ENCODE measurements at regions not wholly inside any gene's neighbourhood (a gene's known extent, or its start where the extent isn't known, plus 50 kb on each side); places are given as distances from the start of the nearest gene placed in this dataset.
"Not testable (repeated sequence)": the region's sequence is repeated elsewhere in the genome, so short reads cannot be mapped to it uniquely, and the experiment has no call there.

DNA sequence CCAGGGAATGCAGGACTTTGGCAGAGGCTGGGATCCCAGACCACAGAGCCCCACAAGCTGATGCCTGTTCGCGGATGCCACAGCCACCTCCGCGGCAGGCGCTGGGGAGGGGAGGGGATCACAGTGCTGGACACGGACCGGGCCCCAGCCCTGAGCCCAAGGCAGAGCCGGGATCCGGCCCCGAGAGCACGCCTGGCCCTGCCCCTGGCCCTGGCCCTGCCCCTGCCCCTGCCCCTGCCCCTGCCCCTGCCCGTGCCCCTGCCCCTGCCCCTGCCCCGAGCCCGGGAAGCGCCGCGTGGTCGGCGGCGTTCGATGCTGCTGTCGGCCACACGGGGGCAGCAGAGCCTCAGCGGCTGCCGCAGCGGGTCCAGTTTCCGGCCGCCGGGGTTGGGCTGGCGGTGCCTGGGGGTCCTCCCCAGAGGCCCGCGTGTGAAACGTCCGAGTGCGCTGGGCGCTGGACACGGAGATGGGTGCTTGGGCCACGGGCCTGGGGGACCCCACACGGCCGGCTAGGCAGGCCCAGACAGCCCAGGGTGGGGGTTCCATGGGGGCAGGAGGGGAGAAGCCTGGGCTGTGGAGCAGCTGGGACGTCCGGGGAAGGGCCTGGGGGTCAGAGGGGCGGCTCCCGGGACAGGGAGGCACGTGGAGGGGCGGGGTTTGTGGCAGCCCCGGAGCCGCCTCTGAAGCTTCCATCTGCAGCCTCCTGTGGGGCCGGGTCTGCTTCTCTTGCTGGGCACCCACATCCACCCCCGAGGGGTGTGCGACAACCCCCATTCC, 153.8 kb downstream of the TMEM121 start:
- H4K8ac ChIP-seq (ENCODE audit: extremely low read depth, insufficient read depth, low read length); FAIRE-seq; POLR2A ChIA-PET (ENCODE audit: partially characterized antibody); H3K36me3 ChIP-seq (ENCODE audit: control insufficient read depth in 2 of 4, insufficient read depth in 4 of 4, low read length in 3 of 4); H3K18ac ChIP-seq (ENCODE audit: extremely low read depth, low read length); H3K79me2 ChIP-seq (ENCODE audit: control insufficient read depth in 1 of 2, insufficient read depth in 2 of 2, low read length in 2 of 2); H2AK5ac ChIP-seq (ENCODE audit: low read depth, low read length); H3K14ac ChIP-seq (ENCODE audit: insufficient read length); H4K5ac ChIP-seq (ENCODE audit: insufficient read length, low read depth, low read length); H3K27me3 ChIP-seq (replicated peaks in 1 of 4; ENCODE audit: control insufficient read depth in 3 of 4, extremely low read depth in 1 of 4, insufficient read depth in 3 of 4, low read length in 3 of 4); H2AFZ ChIP-seq (ENCODE audit: low read length); H2BK15ac ChIP-seq (ENCODE audit: low read length); H3K79me1 ChIP-seq (ENCODE audit: low read depth, low read length); H3K9ac ChIP-seq (replicated peaks in 1 of 4; ENCODE audit: extremely low read depth in 1 of 4, low read depth in 3 of 4, low read length in 3 of 4); H4K91ac ChIP-seq (replicated peaks; ENCODE audit: insufficient read length, low read length); H2BK5ac ChIP-seq (ENCODE audit: low read depth, low read length); DNase-seq (ENCODE audit: low read depth in 1 of 2, low spot score in 2 of 2); H2BK120ac ChIP-seq (replicated peaks; ENCODE audit: low read depth, low read length); CTCF ChIA-PET (ENCODE audit: partially characterized antibody); H2BK12ac ChIP-seq (ENCODE audit: low read depth, low read length); H3K4me1 ChIP-seq (replicated peaks in 1 of 4; ENCODE audit: control insufficient read depth in 3 of 4, insufficient read depth in 4 of 4, low read length in 3 of 4); H3K56ac ChIP-seq (replicated peaks; ENCODE audit: insufficient read length, low read depth, low read length); H2BK20ac ChIP-seq (ENCODE audit: low read length); H3K4ac ChIP-seq (replicated peaks; ENCODE audit: insufficient read length, low read depth, low read length); H3K4me3 ChIP-seq (ENCODE audit: extremely low read depth in 1 of 4, insufficient read depth in 2 of 4, low read depth in 3 of 4, low read length in 4 of 4); H3K23ac ChIP-seq (ENCODE audit: insufficient read length); H3K27ac ChIP-seq (ENCODE audit: low read depth, low read length); H4K20me1 ChIP-seq (replicated peaks in 1 of 2; ENCODE audit: control insufficient read depth in 1 of 2, insufficient read depth in 2 of 2, low read length in 2 of 2); H3K4me2 ChIP-seq (ENCODE audit: insufficient read depth in 1 of 2, low read depth in 2 of 2, low read length in 2 of 2): not testable (repeated sequence)
- H3K9me3 ChIP-seq (ENCODE audit: insufficient read depth in 2 of 2, low read depth in 1 of 2, low read length in 1 of 2), result peaks cover 12 to 51% of the 10 kb centered on the region in 2 experiments; a peak in 3 of 4 replicates
- WGBS, 2 experiments (ENCODE audit: extremely low coverage in 1 of 2, insufficient coverage in 1 of 2, insufficient read length in 1 of 2, insufficient replicate concordance in 2 of 2, low coverage in 1 of 2, low lambda C conversion rate in 2 of 2, missing lambda C conversion rate in 1 of 2), result no CpG with 5 or more reads among the region's 51 CpGs
- H3K23me2 ChIP-seq (ENCODE audit: low read depth, low read length), result peaks cover 14% of the 10 kb centered on the region; the same call in 1 of the 2 replicates

DNA sequence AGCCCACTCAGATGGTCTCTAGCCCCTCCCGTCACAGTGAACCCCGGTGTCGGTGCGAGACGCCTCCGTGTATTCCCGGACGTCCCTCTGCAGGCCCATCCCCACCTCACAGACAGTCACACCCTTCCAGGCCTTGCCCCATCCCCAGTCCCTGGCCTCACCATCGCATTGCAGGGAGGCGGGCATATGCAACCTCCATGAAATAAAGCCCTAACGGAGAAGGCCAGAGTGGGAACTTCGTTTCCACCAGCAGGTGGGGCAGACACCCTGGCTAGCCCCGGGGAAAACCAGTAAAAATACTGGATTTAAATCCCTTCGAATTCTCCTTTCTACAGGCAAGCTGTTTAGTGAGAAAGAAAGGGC, 154.3 kb downstream of the TMEM121 start:
- Histone ChIP-seq H3K23me2 (ENCODE audit: low read depth, low read length) (peaks cover 14% of the 10 kb centered on the region; the same call in 1 of the 2 replicates), H3K9me3 (ENCODE audit: insufficient read depth in 2 of 2, low read depth in 1 of 2, low read length in 1 of 2) (peaks cover 12 to 53% of the 10 kb centered on the region in 2 experiments; a peak in 3 of 4 replicates)
- H3K4ac ChIP-seq (replicated peaks; ENCODE audit: insufficient read length, low read depth, low read length); H3K4me2 ChIP-seq (ENCODE audit: insufficient read depth in 1 of 2, low read depth in 2 of 2, low read length in 2 of 2); H3K4me3 ChIP-seq (ENCODE audit: extremely low read depth in 1 of 4, insufficient read depth in 2 of 4, low read depth in 3 of 4, low read length in 4 of 4); H3K79me2 ChIP-seq (ENCODE audit: control insufficient read depth in 1 of 2, insufficient read depth in 2 of 2, low read length in 2 of 2); H3K56ac ChIP-seq (replicated peaks; ENCODE audit: insufficient read length, low read depth, low read length); H2BK5ac ChIP-seq (ENCODE audit: low read depth, low read length); H2AFZ ChIP-seq (ENCODE audit: low read length); DNase-seq (ENCODE audit: low read depth in 1 of 2, low spot score in 2 of 2); H3K23ac ChIP-seq (ENCODE audit: insufficient read length); H3K27me3 ChIP-seq (replicated peaks in 1 of 4; ENCODE audit: control insufficient read depth in 3 of 4, extremely low read depth in 1 of 4, insufficient read depth in 3 of 4, low read length in 3 of 4); H3K4me1 ChIP-seq (replicated peaks in 1 of 4; ENCODE audit: control insufficient read depth in 3 of 4, insufficient read depth in 4 of 4, low read length in 3 of 4); POLR2A ChIA-PET (ENCODE audit: partially characterized antibody); H2BK15ac ChIP-seq (ENCODE audit: low read length); H3K27ac ChIP-seq (ENCODE audit: low read depth, low read length); H4K91ac ChIP-seq (replicated peaks; ENCODE audit: insufficient read length, low read length); H2BK20ac ChIP-seq (ENCODE audit: low read length); H3K14ac ChIP-seq (ENCODE audit: insufficient read length); H2AK5ac ChIP-seq (ENCODE audit: low read depth, low read length); H2BK120ac ChIP-seq (replicated peaks; ENCODE audit: low read depth, low read length); H2BK12ac ChIP-seq (ENCODE audit: low read depth, low read length); H3K36me3 ChIP-seq (ENCODE audit: control insufficient read depth in 2 of 4, insufficient read depth in 4 of 4, low read length in 3 of 4); H3K9ac ChIP-seq (replicated peaks in 1 of 4; ENCODE audit: extremely low read depth in 1 of 4, low read depth in 3 of 4, low read length in 3 of 4); FAIRE-seq; H3K79me1 ChIP-seq (ENCODE audit: low read depth, low read length); H3K18ac ChIP-seq (ENCODE audit: extremely low read depth, low read length); H4K5ac ChIP-seq (ENCODE audit: insufficient read length, low read depth, low read length); CTCF ChIA-PET (ENCODE audit: partially characterized antibody); H4K20me1 ChIP-seq (replicated peaks in 1 of 2; ENCODE audit: control insufficient read depth in 1 of 2, insufficient read depth in 2 of 2, low read length in 2 of 2); H4K8ac ChIP-seq (ENCODE audit: extremely low read depth, insufficient read depth, low read length): not testable (repeated sequence)
- 86% methylated on average over 2 of the region's 14 CpGs; no CpG with 5 or more reads in 1 of the 2 experiments for WGBS, 2 experiments (ENCODE audit: extremely low coverage in 1 of 2, insufficient coverage in 1 of 2, insufficient read length in 1 of 2, insufficient replicate concordance in 2 of 2, low coverage in 1 of 2, low lambda C conversion rate in 2 of 2, missing lambda C conversion rate in 1 of 2)

Measured in H1 (cell line).